DND-41 (cell line): ENCODE measurements at regions not wholly inside any gene's neighbourhood (a gene's known extent, or its start where the extent isn't known, plus 50 kb on each side); places are given as distances from the start of the nearest gene placed in this dataset.

ENCODE experiments used
- ATAC-seq: fragments of 200-7000 bp; cut with Tn5 transposase; 3 replicates; pipeline ENCODE4 v1.9.1; 2021; ENCODE audit warnings: low read depth; ENCODE audit not compliant: insufficient read depth
- DNase-seq: peaks from one replicate; pipeline ENCODE4 v3.0.0-alpha.2; 2020
- H2AFZ ChIP-seq: 2 replicates; pipeline ENCODE4 v1.6.0; 2012; ENCODE audit warnings: low read depth, low read length
- H3K27ac ChIP-seq: 2 replicates; pipeline ENCODE4 v1.5.1; 2012; ENCODE audit warnings: low read length, inconsistent platforms
- H3K27me3 ChIP-seq: fragments of 200-600 bp; sonication (generic); 2 replicates; pipeline ENCODE4 v1.6.0; 2012; ENCODE audit warnings: low read length, mild to moderate bottlenecking, inconsistent platforms; ENCODE audit not compliant: insufficient read depth, poor library complexity
- H3K36me3 ChIP-seq: 2 replicates; pipeline ENCODE4 v1.5.1; 2012; ENCODE audit warnings: low read length, inconsistent platforms; ENCODE audit not compliant: insufficient read depth
- H3K4me1 ChIP-seq: 2 replicates; pipeline ENCODE4 v1.5.1; 2012; ENCODE audit warnings: mild to moderate bottlenecking, low read length; ENCODE audit not compliant: insufficient read depth
- H3K4me2 ChIP-seq: 2 replicates; pipeline ENCODE4 v1.6.0; 2012; ENCODE audit warnings: mild to moderate bottlenecking, moderate library complexity, low read length, inconsistent platforms; ENCODE audit not compliant: insufficient read depth
- H3K4me3 ChIP-seq, 2 experiments: fragments of 200-600 bp in 1 of 2; shearing (Covaris generic) in 1 of 2; 2 replicates each; pipeline ENCODE4 v1.5.1; 2012 to 2016; ENCODE audit warnings: inconsistent platforms in 2 of 2, low read length in 2 of 2, mild to moderate bottlenecking in 2 of 2, low read depth in 1 of 2, moderate library complexity in 1 of 2
- H3K79me2 ChIP-seq: 2 replicates; pipeline ENCODE4 v1.6.0; 2012; ENCODE audit warnings: low read length, inconsistent platforms; ENCODE audit not compliant: insufficient read depth
- H3K9ac ChIP-seq: 2 replicates; pipeline ENCODE4 v1.6.0; 2012; ENCODE audit warnings: low read depth, mild to moderate bottlenecking, inconsistent platforms, low read length, moderate library complexity
- H3K9me3 ChIP-seq: 2 replicates; pipeline ENCODE4 v1.5.1; 2012; ENCODE audit warnings: low read length, moderate library complexity, mild to moderate bottlenecking, inconsistent platforms; ENCODE audit not compliant: insufficient read depth, severe bottlenecking
- H4K20me1 ChIP-seq: 2 replicates; pipeline ENCODE4 v1.6.0; 2012; ENCODE audit warnings: low read length; ENCODE audit not compliant: insufficient read depth
- CTCF ChIP-seq: IDR thresholded peaks from 2 replicates; pipeline ENCODE4 v1.5.1; 2012; ENCODE audit warnings: borderline replicate concordance, low read length, moderate library complexity, mild to moderate bottlenecking; ENCODE audit not compliant: poor library complexity, severe bottlenecking; ENCODE audit errors: extremely low read depth
- EZH2 ChIP-seq: IDR thresholded peaks from 3 replicates; pipeline ENCODE4 v1.6.1; 2012; ENCODE audit warnings: borderline replicate concordance, low read depth, mild to moderate bottlenecking, moderate library complexity, low read length, inconsistent platforms; ENCODE audit not compliant: severe bottlenecking

- no peak overlapping the region for H3K4me3 ChIP-seq
- no peaks in the 10 kb centered on the region for H3K27me3 ChIP-seq
- no peaks in the 10 kb centered on the region for H3K9me3 ChIP-seq
- H2AFZ ChIP-seq = no peak overlapping the region
- no peak overlapping the region for H3K4me2 ChIP-seq
- H3K9ac ChIP-seq = no peak overlapping the region
- H4K20me1 ChIP-seq = no peaks in the 10 kb centered on the region
- no peak for DNase-seq
- no peaks in the 10 kb centered on the region for H3K79me2 ChIP-seq
- no peaks in the 10 kb centered on the region for H3K36me3 ChIP-seq
- no peak for ATAC-seq
- TF ChIP-seq CTCF = no peak
- TF ChIP-seq EZH2 = no peak
- H3K4me1 ChIP-seq = no peaks in the 10 kb centered on the region
- no peak overlapping the region for H3K27ac ChIP-seq
These were observed 157.0 kb upstream of the RASA1 start for GRCh38 chr5:87110721-87111120.

GRCh38 chr5:87113861-87114260, 153.8 kb upstream of the RASA1 start:
- Histone ChIP-seq H3K36me3 (no peaks in the 10 kb centered on the region), H3K27me3 (no peaks in the 10 kb centered on the region), H3K9ac (no peak overlapping the region), H3K4me1 (no peaks in the 10 kb centered on the region), H4K20me1 (no peaks in the 10 kb centered on the region), H3K9me3 (no peaks in the 10 kb centered on the region), H3K79me2 (no peaks in the 10 kb centered on the region), H3K27ac (no peak overlapping the region), H3K4me2 (no peak overlapping the region), H2AFZ (no peak overlapping the region), H3K4me3 (no peak overlapping the region)
- TF ChIP-seq CTCF (no peak), EZH2 (no peak)
- DNase-seq = no peak
- 0 out of 3 replicates have a peak, but pooled peaks have one; percentile 40 for ATAC-seq

DNA sequence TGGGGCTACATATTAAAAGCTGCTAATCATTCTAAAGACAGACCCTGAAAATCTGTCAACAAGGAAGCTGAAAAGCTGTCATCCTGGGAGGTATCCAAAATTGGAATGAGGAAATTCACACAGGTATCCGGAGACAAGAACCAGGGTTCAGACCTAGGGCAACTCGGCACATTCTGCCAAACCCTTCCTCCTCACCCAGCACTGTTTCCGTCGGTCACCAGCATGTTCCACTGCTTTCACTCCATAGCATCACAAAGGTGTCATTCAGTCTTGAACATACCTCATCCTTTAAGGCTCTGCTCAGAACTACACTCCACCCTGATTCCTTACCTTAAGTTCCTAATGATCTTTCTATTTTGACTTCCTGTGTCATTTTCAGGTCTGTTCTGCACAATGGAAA, 153.1 kb upstream of the RASA1 start:
- H4K20me1 ChIP-seq = no peaks in the 10 kb centered on the region
- TF ChIP-seq CTCF (no peak), EZH2 (no peak)
- H3K4me2 ChIP-seq = no peak overlapping the region
- H3K4me1 ChIP-seq = no peaks in the 10 kb centered on the region
- H3K9me3 ChIP-seq = no peaks in the 10 kb centered on the region
- no peaks in the 10 kb centered on the region for H3K27me3 ChIP-seq
- H3K4me3 ChIP-seq = no peak overlapping the region
- H3K9ac ChIP-seq = no peak overlapping the region
- H3K27ac ChIP-seq = no peak overlapping the region
- no peaks in the 10 kb centered on the region for H3K36me3 ChIP-seq
- DNase-seq (no peak), ATAC-seq (no peak)
- H3K79me2 ChIP-seq = no peaks in the 10 kb centered on the region
- no peak overlapping the region for H2AFZ ChIP-seq

DNA sequence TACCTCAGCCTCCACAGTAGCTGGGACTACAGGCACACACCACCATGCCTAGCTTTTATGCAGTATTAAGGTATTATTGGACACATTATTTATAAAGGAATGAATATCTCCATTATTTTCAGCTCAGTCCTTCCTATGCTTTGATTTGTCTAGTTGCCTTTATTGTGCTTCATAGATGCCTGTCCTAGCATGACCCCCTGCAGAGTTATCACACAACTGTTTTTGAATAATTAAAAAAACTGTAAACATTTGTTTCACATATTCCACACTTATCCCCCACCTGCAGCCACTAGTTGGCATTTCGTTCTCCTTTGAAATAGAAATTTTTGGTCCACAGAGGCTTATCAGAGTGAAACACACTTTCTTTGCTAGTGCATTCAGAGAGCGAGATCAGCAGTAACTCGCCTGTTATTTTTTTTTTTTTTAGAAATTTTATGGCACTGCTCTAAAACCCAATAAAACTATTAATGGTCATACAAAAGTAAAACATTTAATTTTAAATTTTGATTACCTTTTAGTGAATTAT, 151.8 kb upstream of the RASA1 start:
- Histone ChIP-seq H3K4me3 (no peak overlapping the region), H3K9me3 (no peaks in the 10 kb centered on the region), H3K27ac (no peak overlapping the region), H3K79me2 (no peaks in the 10 kb centered on the region), H3K4me1 (peaks cover 12% of the 10 kb centered on the region), H3K36me3 (no peaks in the 10 kb centered on the region), H3K27me3 (no peaks in the 10 kb centered on the region), H4K20me1 (no peaks in the 10 kb centered on the region), H2AFZ (no peak overlapping the region), H3K4me2 (no peak overlapping the region), H3K9ac (no peak overlapping the region)
- no peak for ATAC-seq
- DNase-seq = no peak
- TF ChIP-seq CTCF = no peak
- TF ChIP-seq EZH2 = no peak
